ENCODE measurements at regions not wholly inside any gene's neighbourhood (a gene's known extent, or its start where the extent isn't known, plus 50 kb on each side); places are given as distances from the start of the nearest gene placed in this dataset.

- no peaks in the 10 kb centered on the region for H3K36me3 Mint-ChIP-seq (ENCODE audit: low read depth)
- no peaks in the 10 kb centered on the region for H3K4me1 Mint-ChIP-seq
- H3K4me3 Mint-ChIP-seq = no peak overlapping the region
- peaks cover 13% of the 10 kb centered on the region for H3K27me3 Mint-ChIP-seq
- peaks cover 3% of the 10 kb centered on the region for H3K9me3 Mint-ChIP-seq
- no peak overlapping the region for H3K27ac Mint-ChIP-seq
- no peak for ATAC-seq (replicated peaks)
Observed at GRCh38 chr3:110806924-110807323, 264.7 kb upstream of the NECTIN3 start.

GRCh38 chr3:110808630-110809029, 263.0 kb upstream of the NECTIN3 start:
- no peaks in the 10 kb centered on the region for H3K36me3 Mint-ChIP-seq (ENCODE audit: low read depth)
- H3K9me3 Mint-ChIP-seq = peaks cover 3% of the 10 kb centered on the region
- H3K4me1 Mint-ChIP-seq = no peaks in the 10 kb centered on the region
- H3K27me3 Mint-ChIP-seq = peaks cover 21% of the 10 kb centered on the region
- no peak for ATAC-seq (replicated peaks)
- H3K4me3 Mint-ChIP-seq = no peak overlapping the region
- H3K27ac Mint-ChIP-seq = no peak overlapping the region

GRCh38 chr3:110810356-110810755, 261.3 kb upstream of the NECTIN3 start:
- Mint-ChIP-seq H3K4me3 (no peak overlapping the region), H3K4me1 (peaks cover 9% of the 10 kb centered on the region), H3K27me3 (peaks cover 21% of the 10 kb centered on the region), H3K9me3 (peaks cover 3% of the 10 kb centered on the region), H3K27ac (no peak overlapping the region), H3K36me3 (ENCODE audit: low read depth) (no peaks in the 10 kb centered on the region)
- ATAC-seq (replicated peaks) = no peak

- Mint-ChIP-seq H3K4me1 (peaks cover 9% of the 10 kb centered on the region), H3K27me3 (peaks cover 21% of the 10 kb centered on the region), H3K9me3 (peaks cover 3% of the 10 kb centered on the region), H3K4me3 (no peak overlapping the region), H3K27ac (no peak overlapping the region), H3K36me3 (ENCODE audit: low read depth) (no peaks in the 10 kb centered on the region)
- no peak for ATAC-seq (replicated peaks)
Observed at GRCh38 chr3:110811050-110811449, 260.6 kb upstream of the NECTIN3 start.

GRCh38 chr3:110813541-110813940, 258.1 kb upstream of the NECTIN3 start:
- H3K27ac Mint-ChIP-seq = peak overlapping the region; percentile 90
- H3K9me3 Mint-ChIP-seq = no peaks in the 10 kb centered on the region
- peak overlapping the region; percentile 13 for H3K4me3 Mint-ChIP-seq
- H3K4me1 Mint-ChIP-seq = peaks cover 9% of the 10 kb centered on the region
- ATAC-seq (replicated peaks) = no peak
- peaks cover 16% of the 10 kb centered on the region for H3K27me3 Mint-ChIP-seq
- no peaks in the 10 kb centered on the region for H3K36me3 Mint-ChIP-seq (ENCODE audit: low read depth)

- Mint-ChIP-seq H3K27me3 (peaks cover 16% of the 10 kb centered on the region), H3K9me3 (no peaks in the 10 kb centered on the region), H3K36me3 (ENCODE audit: low read depth) (no peaks in the 10 kb centered on the region), H3K27ac (peak overlapping the region; percentile 90), H3K4me3 (peak overlapping the region; percentile 60), H3K4me1 (peaks cover 9% of the 10 kb centered on the region)
- ATAC-seq (replicated peaks) = peak; percentile 86
Observed at GRCh38 chr3:110814170-110815007, 257.2 kb upstream of the NECTIN3 start.

- H3K36me3 Mint-ChIP-seq (ENCODE audit: low read depth) = no peaks in the 10 kb centered on the region
- peaks cover 9% of the 10 kb centered on the region for H3K4me1 Mint-ChIP-seq
- H3K27ac Mint-ChIP-seq = peak overlapping the region; percentile 90
- no peaks in the 10 kb centered on the region for H3K9me3 Mint-ChIP-seq
- ATAC-seq (replicated peaks) = peak; percentile 36
- H3K27me3 Mint-ChIP-seq = peaks cover 16% of the 10 kb centered on the region
- peak overlapping the region; percentile 60 for H3K4me3 Mint-ChIP-seq
Observed at GRCh38 chr3:110815008-110815583, 256.5 kb upstream of the NECTIN3 start.

- Mint-ChIP-seq H3K36me3 (ENCODE audit: low read depth) (no peaks in the 10 kb centered on the region), H3K9me3 (no peaks in the 10 kb centered on the region), H3K4me1 (peaks cover 9% of the 10 kb centered on the region), H3K27me3 (peaks cover 12% of the 10 kb centered on the region), H3K4me3 (no peak overlapping the region), H3K27ac (no peak overlapping the region)
- no peak for ATAC-seq (replicated peaks)
Observed at GRCh38 chr3:110816008-110816407, 255.6 kb upstream of the NECTIN3 start.

- no peak for ATAC-seq (replicated peaks)
Observed at GRCh38 chr3:110821586-110821985, 250.0 kb upstream of the NECTIN3 start.

GRCh38 chr3:110822971-110823370, 248.6 kb upstream of the NECTIN3 start:
- Mint-ChIP-seq H3K36me3 (ENCODE audit: low read depth) (no peaks in the 10 kb centered on the region), H3K9me3 (no peaks in the 10 kb centered on the region), H3K4me1 (no peaks in the 10 kb centered on the region), H3K27ac (no peak overlapping the region), H3K4me3 (no peak overlapping the region), H3K27me3 (no peaks in the 10 kb centered on the region)
- ATAC-seq (replicated peaks) = no peak

More at GRCh38 chr3:110821586-110821985, 250.0 kb upstream of the NECTIN3 start:
- H3K36me3 Mint-ChIP-seq (ENCODE audit: low read depth) = no peaks in the 10 kb centered on the region
- H3K4me3 Mint-ChIP-seq = no peak overlapping the region
- no peak overlapping the region for H3K27ac Mint-ChIP-seq
- no peaks in the 10 kb centered on the region for H3K4me1 Mint-ChIP-seq
- no peaks in the 10 kb centered on the region for H3K27me3 Mint-ChIP-seq
- H3K9me3 Mint-ChIP-seq = no peaks in the 10 kb centered on the region

- ATAC-seq (replicated peaks) = no peak
Observed at GRCh38 chr3:110846971-110847370, 224.6 kb upstream of the NECTIN3 start.

GRCh38 chr3:110849064-110849463, 222.6 kb upstream of the NECTIN3 start:
- H3K4me1 Mint-ChIP-seq = no peaks in the 10 kb centered on the region
- no peaks in the 10 kb centered on the region for H3K36me3 Mint-ChIP-seq (ENCODE audit: low read depth)
- no peak overlapping the region for H3K4me3 Mint-ChIP-seq
- H3K27me3 Mint-ChIP-seq = no peaks in the 10 kb centered on the region
- H3K9me3 Mint-ChIP-seq = no peaks in the 10 kb centered on the region
- H3K27ac Mint-ChIP-seq = no peak overlapping the region
- ATAC-seq (replicated peaks) = no peak

More at GRCh38 chr3:110846971-110847370, 224.6 kb upstream of the NECTIN3 start:
- Mint-ChIP-seq H3K27ac (no peak overlapping the region), H3K4me3 (no peak overlapping the region), H3K36me3 (ENCODE audit: low read depth) (no peaks in the 10 kb centered on the region), H3K27me3 (no peaks in the 10 kb centered on the region), H3K4me1 (no peaks in the 10 kb centered on the region), H3K9me3 (no peaks in the 10 kb centered on the region)

- H3K9me3 Mint-ChIP-seq = no peaks in the 10 kb centered on the region
- no peak overlapping the region for H3K4me3 Mint-ChIP-seq
- ATAC-seq (replicated peaks) = no peak
- H3K4me1 Mint-ChIP-seq = no peaks in the 10 kb centered on the region
- no peaks in the 10 kb centered on the region for H3K27me3 Mint-ChIP-seq
- no peaks in the 10 kb centered on the region for H3K36me3 Mint-ChIP-seq (ENCODE audit: low read depth)
- no peak overlapping the region for H3K27ac Mint-ChIP-seq
Observed at GRCh38 chr3:110851736-110852135, 219.9 kb upstream of the NECTIN3 start.

- ATAC-seq (replicated peaks) = no peak
- H3K27ac Mint-ChIP-seq = no peak overlapping the region
- H3K27me3 Mint-ChIP-seq = no peaks in the 10 kb centered on the region
- H3K4me3 Mint-ChIP-seq = no peak overlapping the region
- no peaks in the 10 kb centered on the region for H3K9me3 Mint-ChIP-seq
- H3K4me1 Mint-ChIP-seq = no peaks in the 10 kb centered on the region
- no peaks in the 10 kb centered on the region for H3K36me3 Mint-ChIP-seq (ENCODE audit: low read depth)
Observed at GRCh38 chr3:110855207-110855606, 216.4 kb upstream of the NECTIN3 start.

GRCh38 chr3:110856916-110857315, 214.7 kb upstream of the NECTIN3 start:
- Mint-ChIP-seq H3K36me3 (ENCODE audit: low read depth) (no peaks in the 10 kb centered on the region), H3K27me3 (no peaks in the 10 kb centered on the region), H3K4me1 (no peaks in the 10 kb centered on the region), H3K27ac (no peak overlapping the region), H3K4me3 (no peak overlapping the region), H3K9me3 (no peaks in the 10 kb centered on the region)
- ATAC-seq (replicated peaks) = no peak
